Kidney (tissue), 13 donors: ENCODE measurements at regions not wholly inside any gene's neighbourhood (a gene's known extent, or its start where the extent isn't known, plus 50 kb on each side); places are given as distances from the start of the nearest gene placed in this dataset.

ENCODE experiments used
- DNase-seq, 5 donors: peaks; one replicate each; pipeline ENCODE4 v3.0.0-alpha.2; 2013 to 2020
- FAIRE-seq: peaks from 2 replicates; lab custom pipeline; 2012; peaks lifted over from hg19 to GRCh38; lab: Jason Lieb, UNC
- H3K27ac ChIP-seq, 2 donors: one replicate each; pipeline ENCODE4 v1.7.0; 2013; ENCODE audit warnings: low read depth in 2 of 2, low read length in 2 of 2, inconsistent platforms in 1 of 2
- H3K27me3 ChIP-seq: one replicate; pipeline ENCODE4 v1.7.1; 2013; ENCODE audit warnings: low read length, inconsistent platforms; ENCODE audit not compliant: control insufficient read depth, insufficient read depth
- H3K36me3 ChIP-seq, 3 donors: one replicate each; pipeline versions ENCODE4 v1.7.0 to v1.7.1; 2013; ENCODE audit warnings: low read length in 3 of 3, control low read depth in 1 of 3, inconsistent platforms in 1 of 3; ENCODE audit not compliant: insufficient read depth in 3 of 3, control insufficient read depth in 2 of 3
- H3K4me1 ChIP-seq, 3 donors: one replicate each; pipeline versions ENCODE4 v1.7.0 to v1.7.1; 2013; ENCODE audit warnings: low read length in 3 of 3, inconsistent platforms in 1 of 3, low read depth in 1 of 3; ENCODE audit not compliant: control insufficient read depth in 2 of 3, insufficient read depth in 2 of 3
- H3K4me3 ChIP-seq, 3 donors: one replicate each; pipeline versions ENCODE4 v1.7.0 to v1.8.1; 2013; ENCODE audit warnings: low read length in 3 of 3, control low read depth in 1 of 3, inconsistent platforms in 1 of 3
- H3K9ac ChIP-seq, 3 donors: one replicate each; pipeline versions ENCODE4 v1.7.0 to v1.7.1; 2013; ENCODE audit warnings: low read length in 3 of 3, control low read depth in 1 of 3, inconsistent platforms in 1 of 3
- H3K9me3 ChIP-seq, 3 donors: one replicate each; pipeline versions ENCODE4 v1.7.0 to v1.7.1; 2013; ENCODE audit warnings: low read length in 3 of 3, control low read depth in 1 of 3, inconsistent platforms in 1 of 3; ENCODE audit not compliant: control insufficient read depth in 2 of 3, insufficient read depth in 1 of 3
- intact Hi-C: fragments of 100-400 bp; cut with DNase I; formaldehyde crosslinking; loops from one replicate; pipeline ENCODE4 v1.11.1; 2022
- TF ChIP-seq, protein P1 (sequence below): IDR thresholded peaks from 3 replicates; pipeline ENCODE4 v1.5.1; 2012; ENCODE audit warnings: mild to moderate bottlenecking, moderate library complexity, borderline replicate concordance; ENCODE audit not compliant: insufficient read depth; ENCODE audit errors: extremely low read depth
- donor health status: control.
- donor health status: control.
- donor health status: control.
- donor health status: control.
- donor health status: control.
- donor health status: DM: yes; HTN: yes; CAD: no.
- donor health status: Normal renal cell carcinoma (clear cell type).

DNA sequence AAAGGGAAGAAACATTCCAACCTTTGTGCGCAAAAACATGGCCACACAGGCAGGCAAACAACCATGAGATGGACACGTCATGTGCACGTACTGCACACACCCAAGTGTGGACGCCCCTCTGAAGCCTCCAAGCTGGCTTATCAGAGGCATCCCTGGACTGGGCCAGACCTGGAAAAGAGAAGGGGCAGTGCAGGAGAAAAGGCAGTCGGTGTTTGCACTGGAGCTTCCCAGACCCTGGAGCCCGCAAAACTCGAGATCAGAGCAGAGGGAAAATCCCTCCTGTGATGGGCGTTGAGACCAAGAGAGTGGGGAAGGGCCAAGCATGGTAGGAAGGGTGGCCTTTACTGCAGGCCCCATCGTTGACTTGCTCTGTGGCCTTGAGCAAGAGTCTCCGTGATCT lies 269.5 kb downstream of the CYRIA start:
- FAIRE-seq, result no peak
- no peak overlapping the region for H3K4me3 ChIP-seq

DNA sequence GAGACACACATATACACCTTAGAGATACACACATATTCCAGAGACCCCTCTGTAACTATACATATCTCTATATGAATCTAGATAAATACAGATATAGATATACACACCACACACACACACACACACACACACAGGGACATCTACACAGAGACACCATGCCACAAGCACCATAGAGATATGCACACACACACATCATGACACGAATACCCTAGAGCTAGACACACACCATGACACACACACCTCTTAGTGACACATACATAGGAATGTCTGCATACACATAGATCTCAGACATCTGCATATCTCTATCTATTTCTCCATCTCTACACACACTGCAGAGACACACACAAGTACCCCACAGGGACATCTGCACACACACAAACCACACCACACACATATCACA lies 270.0 kb downstream of the CYRIA start:
- H3K9ac ChIP-seq, result no peak overlapping the region
- H3K27ac ChIP-seq, result no peak overlapping the region
- no peaks in the 10 kb centered on the region for H3K27me3 ChIP-seq
- no peak for FAIRE-seq
- no peaks in the 10 kb centered on the region for H3K36me3 ChIP-seq
- H3K4me3 ChIP-seq, result no peak overlapping the region
- H3K9me3 ChIP-seq, result peaks cover 0 to 2% (median 0%) of the 10 kb centered on the region in 3 donors
- intact Hi-C loops, result no loop called here
- peaks cover 0 to 2% (median 0%) of the 10 kb centered on the region in 3 donors for H3K4me1 ChIP-seq
- TF ChIP-seq, protein P1, sequence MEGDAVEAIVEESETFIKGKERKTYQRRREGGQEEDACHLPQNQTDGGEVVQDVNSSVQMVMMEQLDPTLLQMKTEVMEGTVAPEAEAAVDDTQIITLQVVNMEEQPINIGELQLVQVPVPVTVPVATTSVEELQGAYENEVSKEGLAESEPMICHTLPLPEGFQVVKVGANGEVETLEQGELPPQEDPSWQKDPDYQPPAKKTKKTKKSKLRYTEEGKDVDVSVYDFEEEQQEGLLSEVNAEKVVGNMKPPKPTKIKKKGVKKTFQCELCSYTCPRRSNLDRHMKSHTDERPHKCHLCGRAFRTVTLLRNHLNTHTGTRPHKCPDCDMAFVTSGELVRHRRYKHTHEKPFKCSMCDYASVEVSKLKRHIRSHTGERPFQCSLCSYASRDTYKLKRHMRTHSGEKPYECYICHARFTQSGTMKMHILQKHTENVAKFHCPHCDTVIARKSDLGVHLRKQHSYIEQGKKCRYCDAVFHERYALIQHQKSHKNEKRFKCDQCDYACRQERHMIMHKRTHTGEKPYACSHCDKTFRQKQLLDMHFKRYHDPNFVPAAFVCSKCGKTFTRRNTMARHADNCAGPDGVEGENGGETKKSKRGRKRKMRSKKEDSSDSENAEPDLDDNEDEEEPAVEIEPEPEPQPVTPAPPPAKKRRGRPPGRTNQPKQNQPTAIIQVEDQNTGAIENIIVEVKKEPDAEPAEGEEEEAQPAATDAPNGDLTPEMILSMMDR, result no peak
- no peak for DNase-seq

More for the DNA sequence above, 269.5 kb downstream of the CYRIA start:
- no peak for DNase-seq
- Histone ChIP-seq H3K9me3 (peaks cover 0 to 2% (median 0%) of the 10 kb centered on the region in 3 donors), H3K36me3 (no peaks in the 10 kb centered on the region), H3K27me3 (no peaks in the 10 kb centered on the region), H3K4me1 (peaks cover 0 to 2% (median 0%) of the 10 kb centered on the region in 3 donors), H3K9ac (no peak overlapping the region), H3K27ac (no peak overlapping the region)
- TF ChIP-seq, protein P1, result no peak
- intact Hi-C loops, result no loop called here

GRCh38 chr2:16394986-16395550 lies 270.6 kb downstream of the CYRIA start:
- Histone ChIP-seq H3K9ac (no peak overlapping the region), H3K27me3 (no peaks in the 10 kb centered on the region), H3K27ac (no peak overlapping the region), H3K4me3 (no peak overlapping the region), H3K4me1 (peaks cover 0 to 2% (median 0%) of the 10 kb centered on the region in 3 donors), H3K9me3 (peaks cover 0 to 2% (median 0%) of the 10 kb centered on the region in 3 donors), H3K36me3 (no peaks in the 10 kb centered on the region)
- DNase-seq, result no peak
- TF ChIP-seq, protein P1, result no peak
- intact Hi-C loops, result no loop called here
- no peak for FAIRE-seq
